Pancreas (tissue), 10 donors: ENCODE measurements at regions not wholly inside any gene's neighbourhood (a gene's known extent, or its start where the extent isn't known, plus 50 kb on each side); places are given as distances from the start of the nearest gene placed in this dataset.

ENCODE experiments used
- ATAC-seq, 4 donors: fragments of 200-7000 bp; cut with Tn5 transposase; one replicate each; pipeline versions ENCODE4 v1.8.0 to v1.9.1; 2020; ENCODE audit warnings: mild to moderate bottlenecking in 4 of 4, moderate library complexity in 4 of 4
- DNase-seq, 6 donors: peaks; one replicate each; pipeline ENCODE4 v3.0.0-alpha.2; 2020
- FAIRE-seq: peaks from 2 replicates; lab custom pipeline; 2012; peaks lifted over from hg19 to GRCh38; lab: Jason Lieb, UNC
- H3K27ac ChIP-seq, 4 donors: fragments of 200-600 bp; sonication (generic); 1 replicate in 3 of 4; 2 replicates in 1 of 4; pipeline versions ENCODE4 v1.5.0 to v1.8.0; 2020
- H3K27me3 ChIP-seq, 4 donors: fragments of 200-600 bp; one replicate each; pipeline ENCODE4 v1.8.0; 2021
- H3K36me3 ChIP-seq, 3 donors: fragments of 200-600 bp; sonication (generic) in 1 of 3; one replicate each; pipeline versions ENCODE4 v1.5.0 to v1.8.0; 2020 to 2021
- H3K4me1 ChIP-seq, 3 donors: fragments of 200-600 bp; one replicate each; pipeline ENCODE4 v1.8.0; 2021
- H3K4me3 ChIP-seq, 4 donors: fragments of 200-600 bp; sonication (generic) in 2 of 4; one replicate each; pipeline versions ENCODE4 v1.5.0 to v1.8.0; 2020 to 2021
- H3K9me3 ChIP-seq, 4 donors: fragments of 200-600 bp; one replicate each; pipeline ENCODE4 v1.8.0; 2021
- CTCF ChIP-seq, 4 donors: fragments of 200-600 bp; sonication (generic) in 3 of 4; IDR thresholded peaks; one replicate each; pipeline versions ENCODE4 v1.5.0 to v1.8.0; 2021; ENCODE audit warnings: antibody characterized with exemption in 4 of 4
- WGBS, 2 donors: extraction: QIAGEN DNeasy Blood & Tissue Kit; methylation state at CpG; one replicate each; pipeline ENCODE4 v1.1.7; 2013; 5-methylcytosine and 5-hydroxymethylcytosine counted together
- intact Hi-C, 3 donors: fragments of 100-400 bp; cut with DNase I; formaldehyde crosslinking; loops; one replicate each; pipeline versions ENCODE4 v1.11.1 to v1.14.2; 2022
- donor health status: healthy with polysubstance abuse.
- donor health status: DM: no; HTN: no; CAD: no; lungs with moderate emphysema.
- donor health status: DM: no; HTN: no; CAD: no.
- donor health status: control.
- donor health status: control.
- donor health status: Bipolar disorder and iron deficiency.
- donor health status: DM: yes; HTN: yes; CAD: no.
- donor health status: DM: no; HTN: no; CAD: no.
- donor health status: DM: no; HTN: no; CAD: no.
- donor health status: DM: yes; HTN: yes; CAD: no.

- Histone ChIP-seq H3K4me3 (no peak overlapping the region), H3K9me3 (no peaks in the 10 kb centered on the region), H3K36me3 (no peaks in the 10 kb centered on the region), H3K27me3 (peaks cover 0 to 5% (median 1%) of the 10 kb centered on the region in 4 donors), H3K27ac (no peak overlapping the region), H3K4me1 (no peaks in the 10 kb centered on the region)
- DNase-seq (peak in 4 of 6 donors; percentile 33 to 70 (median 50)), ATAC-seq (peak; percentile 80 to 96 (median 94)), FAIRE-seq (no peak)
- intact Hi-C loops, result loop anchor here in 1 of 3 donors (10.0 kb wide), 2 partner anchors 405 to 815 kb away; no protein-coding TSS in a partner anchor
- TF ChIP-seq CTCF (IDR thresholded peaks at IDR 0.05), result peak; percentile 58 to 69 (median 62)
- 11 to 19% methylated on average over 4 of the region's 4 CpGs for WGBS, 2 donors
Observed at GRCh38 chr2:76599732-76600368, 889.1 kb upstream of the GCFC2 start.

- Histone ChIP-seq H3K27me3 (no peaks in the 10 kb centered on the region), H3K4me1 (no peaks in the 10 kb centered on the region), H3K9me3 (no peaks in the 10 kb centered on the region), H3K27ac (no peak overlapping the region), H3K4me3 (no peak overlapping the region), H3K36me3 (no peaks in the 10 kb centered on the region)
- intact Hi-C loops, result no loop called here
- ATAC-seq (no peak), DNase-seq (no peak), FAIRE-seq (no peak)
- 55 to 60% methylated on average over 3 of the region's 3 CpGs for WGBS, 2 donors
- no peak for TF ChIP-seq CTCF (IDR thresholded peaks at IDR 0.05)
Observed at GRCh38 chr2:76584474-76584873, 873.8 kb upstream of the GCFC2 start.

DNA sequence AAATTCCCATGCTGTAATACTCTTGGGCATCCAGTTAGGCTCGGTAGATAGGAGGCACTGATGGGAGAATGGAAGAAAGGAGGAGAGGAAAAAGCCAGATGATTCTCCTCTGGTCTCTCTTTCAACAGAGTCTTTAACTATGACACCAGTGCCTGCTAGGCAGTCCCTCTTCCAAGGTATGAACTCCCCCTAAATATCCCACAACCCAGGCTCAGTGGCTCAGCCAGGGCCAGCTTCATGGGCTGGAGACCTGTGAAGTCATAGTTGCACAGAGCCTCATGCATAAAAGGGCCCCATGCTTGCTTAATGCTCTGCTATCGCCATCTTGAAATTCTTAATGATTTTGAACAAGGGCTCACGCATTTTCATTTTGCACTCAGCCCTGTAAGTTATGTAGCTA, 869.2 kb upstream of the GCFC2 start:
- Histone ChIP-seq H3K36me3 (no peaks in the 10 kb centered on the region), H3K27me3 (no peaks in the 10 kb centered on the region), H3K9me3 (no peaks in the 10 kb centered on the region), H3K4me3 (no peak overlapping the region), H3K27ac (no peak overlapping the region), H3K4me1 (no peaks in the 10 kb centered on the region)
- intact Hi-C loops, result no loop called here
- 74 to 75% methylated on average over 3 of the region's 3 CpGs for WGBS, 2 donors
- no peak for TF ChIP-seq CTCF (IDR thresholded peaks at IDR 0.05)
- FAIRE-seq, result no peak
- no peak for DNase-seq
- ATAC-seq, result no peak

GRCh38 chr2:76572981-76573380, 862.3 kb upstream of the GCFC2 start:
- H3K4me3 ChIP-seq, result no peak overlapping the region
- FAIRE-seq, result no peak
- DNase-seq, result no peak
- H3K36me3 ChIP-seq, result no peaks in the 10 kb centered on the region
- no peak for ATAC-seq
- no peak overlapping the region for H3K27ac ChIP-seq
- 73% methylated on average over 2 of the region's 2 CpGs for WGBS, 2 donors
- no peaks in the 10 kb centered on the region for H3K27me3 ChIP-seq
- intact Hi-C loops, result no loop called here
- H3K4me1 ChIP-seq, result no peaks in the 10 kb centered on the region
- TF ChIP-seq CTCF (IDR thresholded peaks at IDR 0.05), result no peak
- H3K9me3 ChIP-seq, result no peaks in the 10 kb centered on the region

- DNase-seq, result no peak
- no peaks in the 10 kb centered on the region for H3K27me3 ChIP-seq
- no peaks in the 10 kb centered on the region for H3K9me3 ChIP-seq
- no peak overlapping the region for H3K27ac ChIP-seq
- no peak for FAIRE-seq
- 34 to 52% methylated on average over 6 of the region's 6 CpGs for WGBS, 2 donors
- TF ChIP-seq CTCF (IDR thresholded peaks at IDR 0.05), result no peak
- ATAC-seq, result peak in 1 of 4 donors; percentile 18
- H3K4me1 ChIP-seq, result no peaks in the 10 kb centered on the region
- no peak overlapping the region for H3K4me3 ChIP-seq
- intact Hi-C loops, result no loop called here
- no peaks in the 10 kb centered on the region for H3K36me3 ChIP-seq
Observed at GRCh38 chr2:76569819-76570218, 859.1 kb upstream of the GCFC2 start.
